PC-3 (cell line): ENCODE measurements at regions not wholly inside any gene's neighbourhood (a gene's known extent, or its start where the extent isn't known, plus 50 kb on each side); places are given as distances from the start of the nearest gene placed in this dataset.
A peak's percentile ranks its signal among the peaks of the same experiment; 100 is the strongest.

Source experiments
- ATAC-seq: fragments of 200-7000 bp; cut with Tn5 transposase; 2 replicates; pipeline ENCODE4 v1.9.1; 2020; ENCODE audit warnings: mild to moderate bottlenecking, moderate library complexity
- BruUV-seq: library from RNA; stranded (reverse); fragments of 400-500 nt; replicated peaks from 2 replicates; lab custom pipeline; 2021; lab: Mats Ljungman, UMichigan
- CTCF ChIA-PET: fragments of 300-600 bp; sonication (Branson Sonifier 250); formaldehyde crosslinking; loops from one replicate; lab custom pipeline; 2022; ENCODE audit warnings: antibody characterized with exemption; lab: Charles Lee
- POLR2A ChIA-PET: fragments of 300-600 bp; sonication (Branson Sonifier 250); formaldehyde crosslinking; loops from one replicate; lab custom pipeline; 2022; ENCODE audit warnings: antibody characterized with exemption; ENCODE audit not compliant: unreplicated experiment; lab: Charles Lee
- DNase-seq: peaks from one replicate; pipeline ENCODE4 v3.0.0-alpha.2; 2015
- H2AFZ ChIP-seq: fragments of 300-600 bp; sonication (generic); 2 replicates; pipeline ENCODE4 v1.6.0; 2016; ENCODE audit warnings: antibody characterized with exemption, low read length
- H3F3A ChIP-seq: fragments of 300-600 bp; sonication (generic); one replicate; pipeline ENCODE4 v1.6.0; 2017; ENCODE audit warnings: antibody characterized with exemption, low read length, control low read depth, mild to moderate bottlenecking; ENCODE audit not compliant: unreplicated experiment
- H3K27ac ChIP-seq: fragments of 300-600 bp; sonication (generic); 2 replicates; pipeline ENCODE4 v1.5.1; 2016; ENCODE audit warnings: mild to moderate bottlenecking, low read length
- H3K27me3 ChIP-seq: fragments of 300-600 bp; sonication (generic); 2 replicates; pipeline ENCODE4 v1.6.1; 2016; ENCODE audit warnings: low read length, mixed read lengths
- H3K36me3 ChIP-seq: fragments of 300-600 bp; sonication (generic); 2 replicates; pipeline ENCODE4 v1.6.1; 2016; ENCODE audit warnings: low read depth, mixed run types, low read length, mixed read lengths
- H3K4me1 ChIP-seq: fragments of 300-600 bp; sonication (generic); 2 replicates; pipeline ENCODE4 v1.5.1; 2016; ENCODE audit warnings: low read length; ENCODE audit not compliant: insufficient read depth
- H3K4me2 ChIP-seq: fragments of 300-600 bp; sonication (generic); 2 replicates; pipeline ENCODE4 v1.6.0; 2016; ENCODE audit warnings: low read length
- H3K4me3 ChIP-seq: fragments of 300-600 bp; sonication (generic); 2 replicates; pipeline ENCODE4 v1.5.1; 2016; ENCODE audit warnings: mild to moderate bottlenecking, low read length, mixed read lengths
- H3K79me2 ChIP-seq: fragments of 300-600 bp; sonication (generic); 2 replicates; pipeline ENCODE4 v1.6.1; 2017; ENCODE audit warnings: low read length, mixed read lengths
- H3K9ac ChIP-seq: fragments of 300-600 bp; sonication (generic); 2 replicates; pipeline ENCODE4 v1.6.0; 2016; ENCODE audit warnings: mild to moderate bottlenecking, low read length
- H3K9me2 ChIP-seq: fragments of 300-600 bp; sonication (generic); replicated peaks from 2 replicates; pipeline ENCODE4 v1.6.1; 2016; ENCODE audit warnings: mixed run types, low read length, mixed read lengths
- H3K9me3 ChIP-seq: fragments of 300-600 bp; sonication (generic); 2 replicates; pipeline ENCODE4 v1.6.1; 2016; ENCODE audit warnings: low read length, mixed read lengths
- H4K20me1 ChIP-seq: fragments of 300-600 bp; sonication (generic); 2 replicates; pipeline ENCODE4 v1.6.1; 2016; ENCODE audit warnings: low read length, mixed read lengths
- CTCF ChIP-seq: fragments of 300-600 bp; sonication (generic); conservative IDR thresholded peaks from 2 replicates; pipeline ENCODE4 v1.5.1; 2017; ENCODE audit warnings: antibody characterized with exemption, low read depth, mild to moderate bottlenecking, low read length
- EZH2 ChIP-seq: fragments of 300-600 bp; sonication (generic); IDR thresholded peaks from one replicate; pipeline ENCODE4 v1.6.1; 2017; ENCODE audit warnings: antibody characterized with exemption, mild to moderate bottlenecking, low read length; ENCODE audit not compliant: unreplicated experiment
- EZH2phosphoT487 ChIP-seq: fragments of 300-600 bp; sonication (generic); IDR thresholded peaks from 2 replicates; pipeline ENCODE4 v1.6.1; 2018; ENCODE audit warnings: mild to moderate bottlenecking, antibody characterized with exemption, low read length, borderline replicate concordance
- intact Hi-C: fragments of 100-400 bp; cut with micrococcal nuclease; formaldehyde crosslinking; loops from 2 replicates; pipeline ENCODE4 v1.9.0; 2023

GRCh38 chr14:49971156-49972130, 78.6 kb downstream of the ARF6 start:
- Histone ChIP-seq H3K9ac (peak overlapping the region; percentile 71), H3K27ac (peak overlapping the region; percentile 95), H3K9me2 (no peaks in the 10 kb centered on the region), H3K36me3 (no peaks in the 10 kb centered on the region), H2AFZ (peak overlapping the region; percentile 36), H3F3A (peaks cover 18% of the 10 kb centered on the region), H3K27me3 (no peaks in the 10 kb centered on the region), H4K20me1 (no peaks in the 10 kb centered on the region), H3K4me1 (peaks cover 79% of the 10 kb centered on the region), H3K4me2 (peak overlapping the region; percentile 75), H3K79me2 (no peaks in the 10 kb centered on the region), H3K4me3 (peak overlapping the region; percentile 38), H3K9me3 (no peaks in the 10 kb centered on the region)
- CTCF ChIA-PET, result interaction anchor here (0.5 to 2.1 kb wide), 7 partner anchors 10 to 109 kb away, joined by 3 to 18 read pairs (median 4); no protein-coding TSS in a partner anchor
- no TSS peak for BruUV-seq
- POLR2A ChIA-PET, result interaction anchor here (0.5 to 1.8 kb wide), 8 partner anchors 20 to 119 kb away, joined by 3 to 17 read pairs (median 4); partner anchors contain the start of gene NEMF
- intact Hi-C loops, result loop anchor here (1.0 to 2.0 kb wide), 9 partner anchors 9 to 109 kb away; no protein-coding TSS in a partner anchor
- TF ChIP-seq EZH2phosphoT487 (no peak), CTCF (no peak), EZH2 (no peak)
- ATAC-seq (peak; percentile 0), DNase-seq (peak; percentile 43)

- H3K27me3 ChIP-seq, result no peaks in the 10 kb centered on the region
- no peaks in the 10 kb centered on the region for H4K20me1 ChIP-seq
- peak overlapping the region; percentile 71 for H3K9ac ChIP-seq
- peak; percentile 90 for DNase-seq
- H2AFZ ChIP-seq, result peak overlapping the region; percentile 34
- no peaks in the 10 kb centered on the region for H3K9me3 ChIP-seq
- intact Hi-C loops, result loop anchor here (1.0 to 2.0 kb wide), 9 partner anchors 10 to 109 kb away; no protein-coding TSS in a partner anchor
- H3K36me3 ChIP-seq, result no peaks in the 10 kb centered on the region
- BruUV-seq, result TSS peak; percentile 92
- peak overlapping the region; percentile 38 for H3K4me3 ChIP-seq
- ChIA-PET POLR2A (interaction anchor here (0.5 to 1.8 kb wide), 9 partner anchors 20 to 173 kb away, joined by 3 to 21 read pairs (median 4); no protein-coding TSS in a partner anchor), CTCF (interaction anchor here (0.6 to 2.1 kb wide), 7 partner anchors 10 to 110 kb away, joined by 3 to 18 read pairs (median 3); no protein-coding TSS in a partner anchor)
- TF ChIP-seq EZH2, result no peak
- TF ChIP-seq EZH2phosphoT487, result no peak
- TF ChIP-seq CTCF, result no peak
- peaks cover 78% of the 10 kb centered on the region for H3K4me1 ChIP-seq
- peak overlapping the region; percentile 75 for H3K4me2 ChIP-seq
- H3K79me2 ChIP-seq, result no peaks in the 10 kb centered on the region
- H3F3A ChIP-seq, result peaks cover 18% of the 10 kb centered on the region
- peak; percentile 64 for ATAC-seq
- peak overlapping the region; percentile 95 for H3K27ac ChIP-seq
- H3K9me2 ChIP-seq, result no peaks in the 10 kb centered on the region
These were observed 79.3 kb downstream of the ARF6 start for GRCh38 chr14:49972131-49972671.
